Activated T-helper 1 cell treated with Interleukin-2 at 50 U/mL for 16 hours (primary cell): ENCODE measurements at regions not wholly inside any gene's neighbourhood (a gene's known extent, or its start where the extent isn't known, plus 50 kb on each side); places are given as distances from the start of the nearest gene placed in this dataset.

Experiments
- DNase-seq: peaks from one replicate; pipeline ENCODE4 v3.0.0-alpha.2; 2020; ENCODE audit warnings: low read depth

DNA sequence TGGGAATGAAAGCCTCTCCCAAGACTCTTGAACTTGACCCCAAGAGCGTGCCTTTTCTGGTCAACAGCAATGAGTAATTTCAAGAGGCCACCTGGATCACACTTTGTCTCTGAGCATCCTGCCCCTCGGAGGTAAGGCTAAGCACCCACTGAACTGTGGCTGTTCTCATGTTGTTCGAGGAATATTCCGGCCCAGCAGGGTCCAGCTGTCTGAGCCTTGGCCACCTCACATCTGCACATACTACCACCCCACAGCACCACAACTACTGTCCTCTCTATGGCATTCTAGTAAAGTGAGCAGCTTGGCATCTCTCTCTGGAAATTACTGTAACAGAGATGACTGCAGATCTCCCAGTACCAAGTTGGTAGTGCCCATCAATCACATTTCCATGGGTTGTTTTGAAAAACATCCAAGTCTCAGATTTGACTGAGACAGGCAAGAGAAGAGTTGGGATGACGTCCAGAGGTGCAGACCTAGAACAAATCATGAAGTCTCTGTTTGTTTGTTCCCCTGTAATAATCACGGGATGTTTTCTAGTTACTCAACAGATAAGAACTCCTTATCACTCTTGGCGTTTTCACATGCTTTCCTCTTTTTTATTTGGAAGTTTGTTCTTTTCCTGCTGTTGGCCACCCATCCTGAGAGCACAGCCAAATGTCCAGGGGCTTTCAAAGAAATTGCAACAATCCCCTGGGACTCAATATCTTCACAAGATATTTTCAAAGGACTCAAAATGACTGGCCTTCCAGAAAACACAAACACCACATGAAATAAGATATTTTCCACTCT, 336.0 kb upstream of the TNP1 start:
- DNase-seq, result no peak

DNA sequence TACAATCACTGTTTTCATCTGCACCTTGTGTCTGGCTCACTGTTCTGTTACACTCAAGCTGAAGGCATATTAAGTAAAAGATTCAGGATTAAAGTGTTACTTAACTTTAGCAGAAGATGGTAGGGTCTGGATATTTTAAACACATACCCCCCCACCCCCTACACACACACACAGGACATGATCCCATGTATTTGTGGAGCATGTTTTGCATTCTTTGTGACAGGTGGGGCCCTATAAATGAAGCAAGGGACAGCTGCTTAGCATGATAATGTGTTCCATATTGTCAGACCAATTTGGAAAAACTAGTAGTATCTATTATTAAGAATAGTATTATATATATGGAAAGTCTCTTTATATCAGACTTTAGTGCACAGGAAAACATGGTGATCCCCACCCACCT, 335.2 kb upstream of the TNP1 start:
- no peak for DNase-seq

GRCh38 chr2:217193431-217194340, 333.8 kb upstream of the TNP1 start:
- no peak for DNase-seq

DNA sequence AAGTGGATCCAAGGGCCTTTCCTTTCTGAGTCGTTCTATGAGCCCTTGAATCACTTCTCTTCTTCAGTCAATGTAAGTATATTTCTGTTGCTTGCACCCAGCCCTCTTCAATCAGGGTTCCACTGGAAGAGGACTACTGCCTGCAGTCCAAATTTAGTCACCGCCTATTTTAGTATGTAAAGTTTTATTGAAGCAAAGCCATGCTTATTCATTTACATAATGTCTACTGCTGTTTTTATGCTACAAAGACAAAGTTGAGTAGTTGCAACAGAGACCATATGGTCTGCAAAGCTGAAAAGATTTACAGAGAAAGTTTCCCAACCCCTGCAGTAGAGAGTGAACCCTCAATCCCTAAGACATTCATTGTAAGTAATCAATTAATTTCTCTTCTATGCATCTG, 332.5 kb upstream of the TNP1 start:
- DNase-seq, result no peak

DNA sequence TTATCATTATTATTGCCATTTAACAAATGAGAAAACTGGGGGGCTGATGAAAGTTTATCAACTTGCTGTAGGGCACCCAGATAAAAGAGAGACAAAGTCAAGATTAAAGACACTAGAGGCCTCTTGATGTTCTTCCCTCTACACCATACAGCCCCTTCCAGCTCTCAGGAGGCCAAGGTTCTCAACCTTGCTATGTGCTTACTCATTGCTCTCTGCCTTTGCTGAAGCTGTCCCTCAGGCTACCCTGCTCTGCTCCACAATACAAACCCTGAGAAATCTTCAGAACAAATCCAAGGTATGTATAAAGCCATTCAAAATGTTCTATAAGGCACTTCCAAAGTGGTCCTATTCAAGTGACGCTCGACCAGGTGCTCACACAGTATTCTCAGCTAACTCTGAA, 329.9 kb upstream of the TNP1 start:
- no peak for DNase-seq

DNA sequence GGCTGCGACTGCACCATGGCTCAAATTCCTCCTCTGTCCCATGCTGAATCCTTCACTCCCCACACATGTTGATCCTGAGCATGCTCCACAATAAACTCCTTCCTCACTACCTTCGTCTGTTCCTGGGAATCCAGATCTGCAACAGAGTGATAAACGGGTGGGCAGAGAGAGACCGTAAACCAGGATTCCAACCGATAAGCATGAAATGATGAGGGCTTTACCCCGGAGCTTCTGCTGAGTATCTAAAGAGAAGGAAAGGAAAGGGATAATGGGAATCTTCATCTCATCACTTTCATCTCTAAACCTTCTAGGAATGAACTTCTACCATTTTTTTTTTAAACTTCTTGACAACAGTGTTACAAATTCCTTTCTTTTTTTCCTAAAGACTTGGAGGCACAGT, 329.3 kb upstream of the TNP1 start:
- no peak for DNase-seq

- no peak for DNase-seq
Measured at GRCh38 chr2:217186668-217187159, 326.9 kb upstream of the TNP1 start.

DNA sequence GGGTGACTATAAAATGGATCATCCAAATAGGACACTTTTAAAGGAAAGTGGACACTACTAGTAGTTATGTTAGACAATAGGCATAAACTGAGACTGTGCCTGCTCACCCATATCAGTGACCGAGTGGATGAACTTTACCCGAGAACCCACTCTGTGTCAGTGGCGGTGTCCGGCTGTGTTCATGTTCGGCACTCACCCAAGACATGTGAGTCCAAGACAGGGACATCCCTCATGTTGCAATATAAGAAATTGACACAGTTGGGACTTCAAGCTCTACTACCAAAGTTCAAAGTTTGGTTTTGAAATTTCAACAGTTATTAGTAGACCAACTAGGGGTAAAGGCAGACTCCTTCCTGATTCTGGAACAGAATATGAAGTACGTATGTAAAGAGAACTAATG, 326.3 kb upstream of the TNP1 start:
- no peak for DNase-seq

DNA sequence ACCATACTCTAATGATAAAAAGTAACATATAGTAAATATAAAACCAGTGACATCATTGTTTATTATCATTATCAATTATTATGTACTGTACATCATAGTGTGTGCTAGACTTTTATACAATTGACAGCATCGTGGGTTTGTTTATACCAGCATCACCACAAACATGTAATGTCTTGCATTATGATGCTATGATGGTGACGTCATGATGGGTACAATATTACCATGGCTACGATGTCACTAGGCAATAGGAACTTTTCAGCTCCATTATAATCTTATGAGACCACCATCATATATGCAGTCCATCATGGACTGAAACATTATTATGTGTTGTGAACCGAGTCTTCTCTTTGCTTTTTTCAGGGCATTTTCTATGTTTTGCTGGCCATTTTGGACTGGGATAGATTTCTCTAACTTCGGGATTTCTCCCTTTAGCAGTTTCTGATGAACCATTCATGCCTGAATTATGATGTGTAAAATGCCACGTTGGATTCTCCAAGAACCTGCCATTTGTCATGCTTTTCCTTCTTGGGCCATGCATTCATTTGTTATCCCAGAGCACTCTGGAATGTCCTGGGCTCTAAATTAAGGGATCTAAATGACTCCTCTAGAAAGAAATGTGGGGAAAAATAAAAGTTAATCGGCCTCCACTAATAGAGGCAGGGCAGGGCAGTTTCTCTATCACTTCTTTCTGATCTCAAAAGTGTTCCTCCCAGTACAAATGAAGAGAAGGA, 325.6 kb upstream of the TNP1 start:
- no peak for DNase-seq

DNA sequence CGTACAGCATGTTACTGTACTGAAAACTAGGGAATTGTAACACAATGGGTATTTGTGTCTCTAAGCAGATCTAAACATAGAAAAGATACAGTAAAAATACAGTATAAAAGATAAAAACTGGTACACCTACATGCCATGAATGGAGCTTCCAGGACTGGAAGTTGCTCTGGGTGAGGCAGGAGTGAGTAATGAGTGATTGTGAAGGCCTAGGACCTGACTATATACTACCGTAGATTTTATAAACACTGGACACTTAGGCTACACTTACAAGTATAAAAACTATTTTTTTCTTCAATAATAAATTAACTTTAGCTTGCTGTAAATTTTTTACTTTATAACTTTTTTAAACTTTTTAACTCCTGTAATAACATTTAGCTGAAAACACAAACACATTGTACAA, 324.4 kb upstream of the TNP1 start:
- DNase-seq, result no peak

- DNase-seq, result no peak
Measured at GRCh38 chr2:217183471-217183870, 323.6 kb upstream of the TNP1 start.

DNA sequence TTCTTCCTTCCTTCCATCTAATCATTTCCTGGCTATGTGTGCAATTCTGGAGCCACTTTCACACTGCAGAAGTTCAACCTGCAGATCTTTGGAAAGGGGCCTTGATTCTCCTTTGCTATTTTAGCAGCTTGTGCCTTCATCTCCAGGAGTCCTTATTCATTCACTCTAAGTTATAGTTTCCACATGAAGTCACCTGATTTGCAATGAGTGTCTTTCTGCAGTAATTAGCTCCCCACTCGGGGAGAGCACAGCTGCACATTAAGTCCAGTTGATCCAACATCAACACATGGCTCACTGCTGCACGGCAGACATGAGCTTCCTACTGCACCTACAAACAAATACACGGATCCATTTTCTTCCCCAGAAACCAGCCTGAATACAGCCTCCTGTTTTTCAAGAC, 323.1 kb upstream of the TNP1 start:
- no peak for DNase-seq

- DNase-seq, result no peak
Measured at GRCh38 chr2:217181512-217181911, 321.6 kb upstream of the TNP1 start.

GRCh38 chr2:217179854-217180253, 320.0 kb upstream of the TNP1 start:
- no peak for DNase-seq

DNA sequence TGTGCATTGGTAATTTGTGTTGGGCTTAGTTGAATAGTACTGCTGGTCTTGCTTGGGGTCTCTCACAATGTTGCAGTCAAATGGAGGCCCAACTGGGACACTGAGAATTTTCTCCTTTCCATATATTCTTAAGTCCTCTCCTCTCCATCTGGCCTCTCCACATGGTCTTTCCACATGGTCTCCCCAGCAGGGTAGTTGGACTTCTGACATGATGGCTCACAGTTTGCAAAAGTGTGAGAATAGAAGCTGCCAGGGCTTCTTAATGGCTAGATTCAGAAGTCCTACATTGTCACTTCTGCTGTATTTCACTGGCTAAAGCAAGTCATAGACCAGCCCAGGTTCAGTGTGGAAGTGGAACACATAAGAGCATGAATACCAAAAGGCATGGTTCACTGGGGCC, 318.5 kb upstream of the TNP1 start:
- no peak for DNase-seq

DNA sequence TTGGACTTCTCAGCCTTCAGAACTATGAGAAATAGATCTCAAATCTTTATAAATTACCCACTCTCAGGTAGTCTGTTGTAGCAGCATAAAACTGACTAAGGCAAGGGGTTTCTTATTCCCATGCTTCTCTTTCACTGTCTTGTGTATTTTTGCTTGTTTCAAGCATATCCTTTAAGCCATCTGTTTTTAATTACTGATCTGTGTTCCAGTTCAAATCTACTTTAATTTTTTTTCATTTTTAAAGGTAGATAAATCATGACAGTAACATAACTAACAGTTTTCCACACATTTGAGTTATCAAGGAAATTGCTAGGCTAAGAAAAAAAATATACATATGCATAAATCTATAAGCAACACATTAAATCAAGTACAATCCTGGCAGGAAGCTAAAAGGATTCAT, 317.9 kb upstream of the TNP1 start:
- no peak for DNase-seq

DNA sequence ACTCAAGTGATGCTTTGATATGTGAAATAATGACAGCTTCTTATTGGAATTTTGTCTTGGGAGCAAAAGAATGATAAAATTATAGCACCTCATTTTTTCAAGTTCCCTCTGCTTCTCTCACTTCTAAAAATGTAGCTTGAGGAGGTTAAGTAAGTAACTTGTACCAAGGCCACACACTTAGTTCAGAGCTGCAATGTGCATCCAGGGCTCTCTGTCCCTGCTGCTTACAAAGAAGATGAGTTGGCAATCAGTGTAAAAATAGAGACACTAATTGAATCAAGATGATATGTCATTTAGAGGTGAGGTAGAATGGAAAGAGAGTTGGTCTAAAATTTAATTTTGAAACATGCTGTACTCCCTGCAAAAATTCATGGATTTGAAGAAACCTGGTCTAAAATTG, 312.0 kb upstream of the TNP1 start:
- no peak for DNase-seq

DNA sequence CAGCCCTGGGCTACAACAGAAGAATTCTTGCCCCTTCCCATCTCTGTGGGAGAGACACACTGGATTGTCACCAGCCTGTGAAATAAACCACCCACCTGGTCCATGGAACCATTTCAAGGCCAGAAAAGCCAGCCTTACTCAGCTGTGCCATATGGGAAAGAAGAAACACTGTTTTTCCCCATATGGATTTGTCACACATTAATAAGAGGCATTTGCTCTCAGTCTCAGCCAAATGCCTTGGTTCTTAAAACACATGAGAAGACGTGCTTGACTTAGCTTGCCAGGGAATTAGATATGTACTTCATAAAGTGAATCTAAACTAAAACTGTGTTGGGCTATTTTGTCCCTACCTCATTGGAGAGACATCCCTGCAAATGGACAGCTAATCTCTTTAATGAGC, 308.6 kb upstream of the TNP1 start:
- no peak for DNase-seq

DNA sequence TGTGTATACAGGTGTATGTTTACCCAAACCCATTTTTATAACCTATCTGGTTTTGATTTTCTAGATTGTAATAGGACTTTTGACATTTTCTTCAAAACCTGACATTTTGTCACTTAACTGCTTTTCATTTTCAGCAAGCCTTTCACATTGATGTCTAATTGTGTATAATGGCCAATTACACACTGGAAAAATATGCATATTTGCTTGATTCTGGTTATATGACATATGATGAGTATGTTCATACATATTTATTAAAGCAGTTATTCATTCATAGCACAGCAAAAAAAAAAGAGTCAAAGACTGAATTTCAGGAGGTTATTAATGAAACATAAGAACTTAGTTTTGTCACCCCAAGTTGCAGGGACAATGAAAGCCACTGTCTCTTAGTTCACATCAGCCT, 307.7 kb upstream of the TNP1 start:
- no peak for DNase-seq

DNA sequence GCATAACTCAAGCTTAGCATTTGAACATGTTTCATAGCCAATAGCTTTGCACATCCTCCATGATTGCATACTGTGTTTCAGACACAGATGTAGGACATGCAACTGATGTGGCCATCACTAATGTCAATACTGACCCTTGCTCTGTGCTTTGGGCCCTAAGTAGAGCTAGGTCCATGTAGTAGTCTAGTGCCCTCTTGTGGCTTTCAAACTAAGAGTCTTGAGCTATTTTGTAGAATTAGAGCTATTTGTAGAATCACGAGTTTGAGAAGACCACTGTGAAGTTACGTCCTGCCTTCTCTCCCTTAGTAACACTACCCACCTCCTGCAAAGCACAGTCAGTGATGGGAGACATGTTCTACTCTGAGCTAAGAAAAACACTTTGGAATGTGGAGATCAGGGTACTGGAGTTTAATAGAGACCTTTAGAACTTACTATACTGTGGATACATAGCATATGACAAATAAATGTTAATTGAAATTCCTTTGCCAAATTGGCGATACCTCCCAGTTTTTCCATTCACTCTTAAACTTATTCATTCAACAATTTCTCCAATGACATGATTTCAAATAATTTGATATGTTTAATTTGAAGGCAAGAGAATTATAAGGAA, 306.5 kb upstream of the TNP1 start:
- no peak for DNase-seq

- DNase-seq, result no peak
Measured at GRCh38 chr2:217165547-217165946, 305.7 kb upstream of the TNP1 start.

DNA sequence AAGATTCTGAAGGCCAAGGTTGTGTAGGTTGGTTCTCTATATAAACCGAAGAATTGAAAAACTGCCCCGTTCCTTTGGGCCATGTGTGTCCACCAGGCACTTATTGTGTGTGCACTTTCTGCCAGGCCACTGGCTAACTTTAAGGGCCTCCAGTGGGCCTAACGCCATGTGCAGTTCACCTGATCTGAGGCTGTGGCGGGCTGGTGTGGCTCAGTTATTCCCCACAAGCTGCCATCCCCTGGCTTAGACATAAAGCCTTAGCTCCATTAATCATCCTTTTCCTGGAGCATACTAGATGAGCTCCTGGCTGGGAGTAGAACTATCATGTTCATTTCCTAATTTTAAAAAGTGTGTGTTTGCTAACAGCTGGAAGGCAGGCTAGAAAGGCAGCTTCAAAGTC, 304.1 kb upstream of the TNP1 start:
- no peak for DNase-seq
